GM15510 (cell line): ENCODE measurements at regions not wholly inside any gene's neighbourhood (a gene's known extent, or its start where the extent isn't known, plus 50 kb on each side); places are given as distances from the start of the nearest gene placed in this dataset.

Source experiments
- POLR2A ChIP-seq: IDR thresholded peaks from 3 replicates; pipeline ENCODE4 v1.6.1; 2011; ENCODE audit warnings: borderline replicate concordance; ENCODE audit not compliant: insufficient read length; ENCODE audit errors: extremely low read depth

GRCh38 chr4:53755656-53756055 lies 164.4 kb upstream of the LNX1 start:
- TF ChIP-seq POLR2A, result no peak

GRCh38 chr4:53752124-53752523 lies 160.8 kb upstream of the LNX1 start:
- no peak for TF ChIP-seq POLR2A

- TF ChIP-seq POLR2A, result no peak
These were observed 157.1 kb upstream of the LNX1 start for GRCh38 chr4:53748328-53748772.

GRCh38 chr4:53747401-53747800 lies 156.1 kb upstream of the LNX1 start:
- TF ChIP-seq POLR2A, result no peak

DNA sequence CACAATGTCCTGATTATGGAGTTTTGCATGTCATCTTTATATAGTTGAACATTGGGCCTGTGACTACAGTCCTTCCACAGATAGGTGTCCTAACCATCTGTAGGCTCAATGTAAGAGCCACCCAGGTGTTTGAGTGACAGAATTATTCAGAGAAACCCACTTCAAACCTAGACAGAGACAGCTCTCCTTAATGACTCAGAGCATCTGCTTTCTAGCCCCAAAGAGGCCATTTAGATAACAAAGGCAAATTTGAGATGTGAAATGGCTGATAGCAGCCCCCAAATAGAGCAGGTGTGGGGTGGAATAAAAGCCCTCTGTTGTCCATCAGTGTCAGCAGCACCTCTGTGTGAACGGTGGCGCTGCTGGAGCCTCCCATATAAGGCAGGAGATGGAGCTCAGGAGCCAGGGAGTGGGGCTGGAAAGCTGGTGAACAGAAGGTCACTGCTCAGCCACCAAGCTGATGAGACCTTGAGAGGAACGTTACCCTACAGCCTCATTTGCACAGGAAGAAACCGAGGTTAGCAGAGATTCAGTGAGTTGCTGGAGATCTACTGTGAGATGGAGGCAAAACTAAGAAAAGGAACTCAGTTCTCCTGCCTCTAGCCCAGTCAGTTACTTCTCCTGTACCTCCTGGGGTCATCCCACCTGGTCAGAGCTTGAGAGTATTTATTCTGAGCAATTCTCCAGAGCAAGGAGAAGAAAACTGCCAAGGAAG lies 153.3 kb upstream of the LNX1 start:
- no peak for TF ChIP-seq POLR2A

DNA sequence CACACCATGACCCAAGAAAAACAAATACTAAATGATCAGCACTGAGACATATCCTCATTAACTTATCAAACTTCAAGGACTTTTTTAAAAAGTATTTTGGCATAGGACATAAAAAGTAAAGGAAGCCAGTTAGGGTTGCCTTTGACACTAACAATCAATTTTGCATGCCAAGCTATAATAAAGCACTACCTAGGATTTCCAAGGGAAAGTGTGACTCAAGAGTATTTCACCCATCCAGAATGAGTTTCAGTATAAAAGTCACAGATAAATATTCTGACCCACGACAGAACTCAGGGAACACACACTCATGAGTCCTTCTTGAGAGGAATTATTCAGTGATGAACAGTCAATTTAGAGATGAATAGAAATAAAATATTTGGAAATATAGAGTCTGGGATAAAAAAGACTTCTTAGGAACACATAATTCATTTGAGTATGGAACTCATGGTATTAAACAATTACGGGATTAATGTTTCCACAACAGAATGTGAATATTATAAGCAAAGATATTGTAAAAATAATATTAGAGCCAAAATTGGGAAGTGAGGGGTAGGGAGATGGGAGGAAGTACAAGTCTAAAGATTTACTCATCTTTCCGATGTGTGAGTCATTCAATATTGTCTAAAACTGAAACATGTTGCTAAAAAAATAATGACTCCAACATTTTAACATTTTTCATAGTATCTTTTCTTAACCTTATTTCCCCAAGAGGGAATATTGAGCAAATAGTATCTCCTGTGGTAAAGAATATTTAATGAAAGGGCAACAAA lies 143.5 kb upstream of the LNX1 start:
- TF ChIP-seq POLR2A, result no peak

DNA sequence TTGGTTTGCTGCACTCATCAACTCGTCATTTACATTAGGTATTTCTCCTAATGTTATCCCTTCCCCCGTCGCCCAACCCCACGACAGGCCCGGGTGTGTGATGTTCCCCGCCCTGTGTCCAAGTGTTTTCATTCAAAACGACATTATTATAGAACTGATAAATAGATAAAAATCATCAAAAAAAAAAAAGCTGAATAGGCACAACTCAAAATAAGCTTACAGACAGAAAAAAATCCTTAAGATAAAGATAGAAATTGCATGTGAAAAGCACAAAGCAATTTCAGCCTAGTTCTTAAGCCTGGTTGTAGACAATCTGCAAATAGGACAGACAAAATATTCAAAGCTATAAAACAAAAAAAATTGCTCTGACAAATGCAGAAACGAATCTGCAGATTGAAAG lies 142.9 kb upstream of the LNX1 start:
- no peak for TF ChIP-seq POLR2A

GRCh38 chr4:53732661-53733060 lies 141.4 kb upstream of the LNX1 start:
- no peak for TF ChIP-seq POLR2A

DNA sequence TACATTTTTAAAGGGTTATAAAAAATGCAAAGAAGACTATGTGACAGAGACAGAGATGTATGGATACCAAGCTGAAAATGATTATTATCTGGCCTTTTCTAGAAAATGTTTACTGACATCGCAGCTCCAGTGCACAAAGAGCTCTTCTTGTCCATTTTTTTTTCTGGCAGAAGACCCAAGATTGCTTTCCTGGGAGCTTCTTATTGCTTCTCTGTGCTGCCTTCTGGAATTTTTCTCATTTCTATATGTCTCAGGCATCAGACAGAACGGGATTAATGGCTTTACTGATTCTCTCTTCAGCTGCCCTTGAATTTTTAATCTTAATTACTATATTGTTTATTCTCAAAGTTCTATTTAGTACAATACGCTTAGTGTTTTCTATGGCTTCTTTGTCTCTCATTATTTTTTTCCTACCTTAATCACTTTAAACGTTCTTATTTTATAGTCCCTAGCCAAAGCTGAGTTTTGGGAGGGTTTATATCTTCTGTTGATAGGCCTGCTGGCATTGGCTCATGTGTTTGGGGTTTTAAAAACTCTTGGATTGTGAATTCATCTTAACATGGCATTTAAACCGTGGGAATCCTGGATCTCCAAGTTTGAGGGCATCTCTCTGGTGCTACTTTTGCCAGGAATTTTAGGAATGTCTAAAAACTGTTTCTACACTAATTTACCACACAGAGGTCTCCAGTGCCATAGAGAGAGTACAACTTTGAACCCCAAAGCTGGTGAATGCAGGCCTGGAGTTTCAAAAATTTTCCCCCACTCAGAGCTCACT lies 138.9 kb upstream of the LNX1 start:
- TF ChIP-seq POLR2A, result no peak

- no peak for TF ChIP-seq POLR2A
These were observed 130.8 kb upstream of the LNX1 start for GRCh38 chr4:53722110-53722509.

DNA sequence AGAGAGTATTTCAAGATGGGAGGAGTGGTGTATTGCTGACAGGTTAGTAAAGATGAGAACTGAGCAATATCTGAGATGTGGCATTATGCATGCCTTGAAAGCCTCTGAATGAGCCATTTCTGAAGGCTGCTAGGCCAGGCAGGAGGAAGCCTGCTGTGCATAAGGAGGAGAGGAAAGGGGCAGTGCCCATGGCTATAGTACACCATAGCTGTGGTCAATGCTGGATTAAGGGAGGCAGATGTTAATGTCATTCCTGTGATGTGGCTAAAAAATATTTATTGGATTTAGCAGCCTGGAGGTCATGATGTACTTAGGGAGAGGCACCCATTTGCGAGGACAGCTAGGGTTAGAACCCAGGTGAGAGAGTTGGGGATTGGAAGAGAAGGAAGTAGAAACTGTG lies 130.0 kb upstream of the LNX1 start:
- no peak for TF ChIP-seq POLR2A

- no peak for TF ChIP-seq POLR2A
These were observed 129.5 kb upstream of the LNX1 start for GRCh38 chr4:53720776-53721175.

GRCh38 chr4:53717064-53717549 lies 125.8 kb upstream of the LNX1 start:
- TF ChIP-seq POLR2A, result no peak

DNA sequence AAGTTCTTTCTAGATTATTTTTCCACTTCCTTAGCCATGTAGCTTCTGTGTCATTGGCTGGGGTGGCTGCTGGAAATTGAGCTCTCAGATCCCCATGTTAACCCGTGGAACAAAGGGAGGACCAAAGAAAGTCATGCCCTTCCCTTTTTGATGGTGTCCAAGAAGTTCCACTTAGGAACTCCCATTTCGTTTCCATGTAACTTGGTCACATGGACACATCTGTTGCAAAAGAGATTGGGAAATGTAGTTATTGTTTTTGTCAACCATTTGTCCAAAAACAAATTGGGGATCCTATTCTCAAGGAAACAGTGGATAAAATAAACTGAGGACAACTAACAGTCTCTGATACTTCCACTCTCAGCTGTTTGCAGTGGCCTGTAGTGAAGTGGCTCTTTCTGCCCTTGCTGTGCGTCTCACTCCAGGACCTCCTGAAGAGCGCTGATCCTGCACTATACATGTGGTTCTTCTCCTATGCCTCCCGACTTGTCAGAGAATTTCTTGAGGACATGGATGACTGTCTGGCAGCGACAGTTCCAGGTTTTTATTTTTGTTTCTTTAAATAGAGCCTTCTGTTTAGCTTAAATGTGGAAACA lies 125.3 kb upstream of the LNX1 start:
- TF ChIP-seq POLR2A, result no peak

DNA sequence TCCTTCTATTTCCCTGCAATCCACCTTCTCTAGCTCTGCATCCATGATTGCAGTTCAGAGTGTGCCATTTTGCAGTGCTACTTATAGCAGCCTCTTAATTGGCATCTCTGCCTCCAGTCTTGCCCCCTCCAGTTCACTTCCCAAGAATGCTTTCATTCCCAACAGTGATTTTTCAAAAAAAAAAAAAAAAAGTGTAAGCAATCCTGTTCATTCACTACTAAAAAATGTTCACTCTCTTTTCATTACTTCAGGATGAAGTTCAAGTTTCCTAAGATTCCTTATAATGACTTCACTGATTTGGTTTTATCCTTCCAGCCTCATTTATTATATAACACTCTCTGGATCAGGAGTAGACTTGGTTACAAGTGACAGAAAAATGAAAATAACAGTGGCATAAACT lies 124.7 kb upstream of the LNX1 start:
- TF ChIP-seq POLR2A, result no peak
